ENCODE measurements at regions not wholly inside any gene's neighbourhood (a gene's known extent, or its start where the extent isn't known, plus 50 kb on each side); places are given as distances from the start of the nearest gene placed in this dataset.

- no peaks in the 10 kb centered on the region for H3K4me1 ChIP-seq (ENCODE audit: control insufficient read depth, extremely low read depth, insufficient read depth, low read length)
- no peaks in the 10 kb centered on the region for H3K9me3 ChIP-seq (replicated peaks; ENCODE audit: control insufficient read depth, insufficient read depth, low read length)
- H3K9ac ChIP-seq (replicated peaks; ENCODE audit: extremely low read depth, insufficient read depth, low read length) = no peak overlapping the region
- intact Hi-C loops (cut with micrococcal nuclease) = no loop called here
- BruUV-seq (replicated peaks) = no TSS peak
- ChIA-PET CTCF (no interaction called here), POLR2A (no interaction called here)
- H3K36me3 ChIP-seq (ENCODE audit: control insufficient read depth in 2 of 2, extremely low read depth in 1 of 2, insufficient read depth in 2 of 2, low read length in 2 of 2) = no peaks in the 10 kb centered on the region
- H3K4me3 ChIP-seq (replicated peaks in 1 of 3; ENCODE audit: insufficient read depth in 1 of 3, low read depth in 1 of 3, low read length in 3 of 3) = no peak overlapping the region
- DNase-seq (ENCODE audit: low read depth, low spot score) (no peak), FAIRE-seq (no peak)
- H4K20me1 ChIP-seq (replicated peaks; ENCODE audit: control insufficient read depth, extremely low read depth, insufficient read depth, low read length) = no peaks in the 10 kb centered on the region
- H3K9me1 ChIP-seq (replicated peaks; ENCODE audit: control insufficient read depth, extremely low read depth, insufficient read depth, low read length) = no peaks in the 10 kb centered on the region
- no peak overlapping the region for H3K4me2 ChIP-seq (ENCODE audit: insufficient read depth, low read length)
- no peaks in the 10 kb centered on the region for H3K27me3 ChIP-seq (ENCODE audit: control insufficient read depth in 2 of 2, insufficient read depth in 2 of 2, low read length in 2 of 2)
- dilution Hi-C loops (cut with MboI; ENCODE audit: extremely low pct_ligation_motif_present, low sequenced_read_pairs) = no loop called here
- no peaks in the 10 kb centered on the region for H3K79me2 ChIP-seq (ENCODE audit: control insufficient read depth, insufficient read depth, low read length)
- H3K27ac ChIP-seq (ENCODE audit: insufficient read depth, low read depth, low read length) = no peak overlapping the region
- TF ChIP-seq CTCF (IDR thresholded peaks at IDR 0.05; ENCODE audit: extremely low read depth in 1 of 2, insufficient read depth in 1 of 2, low read depth in 1 of 2, low read length in 2 of 2) (no peak), MAX (IDR thresholded peaks at IDR 0.05; ENCODE audit: insufficient read depth, insufficient read length) (no peak), GATA2 (IDR thresholded peaks at IDR 0.05; ENCODE audit: insufficient read depth, insufficient read length, low read depth, low read length) (no peak), JUN (IDR thresholded peaks at IDR 0.05; ENCODE audit: borderline replicate concordance, insufficient read depth, insufficient read length, low read depth) (no peak), MYC (IDR thresholded peaks at IDR 0.05; ENCODE audit: low read depth, low read length) (no peak), FOS (IDR thresholded peaks at IDR 0.05; ENCODE audit: borderline replicate concordance, insufficient read depth, low read length) (no peak), EZH2 (IDR thresholded peaks at IDR 0.05; ENCODE audit: borderline replicate concordance, low read depth, low read length, severe bottlenecking) (no peak), POLR2A (IDR thresholded peaks at IDR 0.05; ENCODE audit: low read depth, low read length) (no peak), POLR2AphosphoS5 (IDR thresholded peaks at IDR 0.05; ENCODE audit: insufficient read depth, low read depth, low read length) (no peak)
- no peak overlapping the region for H2AFZ ChIP-seq (ENCODE audit: low read depth, low read length)
These were observed 240.0 kb downstream of the HDGFL1 start for GRCh38 chr6:22809370-22809769.
